ENCODE measurements at regions not wholly inside any gene's neighbourhood (a gene's known extent, or its start where the extent isn't known, plus 50 kb on each side); places are given as distances from the start of the nearest gene placed in this dataset.

- TF ChIP-seq CTCF (IDR thresholded peaks at IDR 0.05; ENCODE audit: control insufficient read depth, insufficient read depth, low read depth, low read length, missing control alignments): no peak
- no peak for DNase-seq (ENCODE audit: low read depth)
- H3K4me3 ChIP-seq (ENCODE audit: control insufficient read depth, low read depth, low read length): no peak overlapping the region
These were observed 372.6 kb upstream of the VRK2 start for GRCh38 chr2:57674025-57674424.

- H3K4me3 ChIP-seq (ENCODE audit: control insufficient read depth, low read depth, low read length): no peak overlapping the region
- no peak for DNase-seq (ENCODE audit: low read depth)
- TF ChIP-seq CTCF (IDR thresholded peaks at IDR 0.05; ENCODE audit: control insufficient read depth, insufficient read depth, low read depth, low read length, missing control alignments): no peak
These were observed 371.9 kb upstream of the VRK2 start for GRCh38 chr2:57674743-57675142.

- no peak overlapping the region for H3K4me3 ChIP-seq (ENCODE audit: control insufficient read depth, low read depth, low read length)
- no peak for TF ChIP-seq CTCF (IDR thresholded peaks at IDR 0.05; ENCODE audit: control insufficient read depth, insufficient read depth, low read depth, low read length, missing control alignments)
- DNase-seq (ENCODE audit: low read depth): no peak
These were observed 369.3 kb upstream of the VRK2 start for GRCh38 chr2:57677296-57677695.

- TF ChIP-seq CTCF (IDR thresholded peaks at IDR 0.05; ENCODE audit: control insufficient read depth, insufficient read depth, low read depth, low read length, missing control alignments): no peak
- no peak overlapping the region for H3K4me3 ChIP-seq (ENCODE audit: control insufficient read depth, low read depth, low read length)
- no peak for DNase-seq (ENCODE audit: low read depth)
These were observed 365.0 kb upstream of the VRK2 start for GRCh38 chr2:57681650-57682049.

- no peak for DNase-seq (ENCODE audit: low read depth)
- no peak for TF ChIP-seq CTCF (IDR thresholded peaks at IDR 0.05; ENCODE audit: control insufficient read depth, insufficient read depth, low read depth, low read length, missing control alignments)
- H3K4me3 ChIP-seq (ENCODE audit: control insufficient read depth, low read depth, low read length): no peak overlapping the region
These were observed 361.6 kb upstream of the VRK2 start for GRCh38 chr2:57685032-57685431.

- TF ChIP-seq CTCF (IDR thresholded peaks at IDR 0.05; ENCODE audit: control insufficient read depth, insufficient read depth, low read depth, low read length, missing control alignments): no peak
These were observed 354.2 kb upstream of the VRK2 start for GRCh38 chr2:57692395-57692794.

GRCh38 chr2:57693177-57693576 is 353.4 kb upstream of the VRK2 start:
- DNase-seq (ENCODE audit: low read depth): no peak
- H3K4me3 ChIP-seq (ENCODE audit: control insufficient read depth, low read depth, low read length): no peak overlapping the region
- no peak for TF ChIP-seq CTCF (IDR thresholded peaks at IDR 0.05; ENCODE audit: control insufficient read depth, insufficient read depth, low read depth, low read length, missing control alignments)

More at GRCh38 chr2:57692395-57692794, 354.2 kb upstream of the VRK2 start:
- no peak for DNase-seq (ENCODE audit: low read depth)
- H3K4me3 ChIP-seq (ENCODE audit: control insufficient read depth, low read depth, low read length): no peak overlapping the region

All from AG09309 (cell line).